ENCODE measurements at regions not wholly inside any gene's neighbourhood (a gene's known extent, or its start where the extent isn't known, plus 50 kb on each side); places are given as distances from the start of the nearest gene placed in this dataset.

GRCh38 chrX:118883994-118884393, 60.4 kb downstream of the ZCCHC12 start:
- no peak overlapping the region for H3K4me3 Mint-ChIP-seq
- H4K8ac ChIP-seq (replicated peaks; ENCODE audit: insufficient read length, low read depth, low read length), result no peak overlapping the region
- H3K56ac ChIP-seq (ENCODE audit: insufficient read length, low read depth, low read length), result no peak overlapping the region

More at GRCh38 chrX:118883994-118884393, 60.4 kb downstream of the ZCCHC12 start:
- Histone ChIP-seq H4K20me1 (ENCODE audit: control insufficient read depth, insufficient read depth, insufficient read length) (no peaks in the 10 kb centered on the region), H3T11ph (ENCODE audit: low read length) (no peak overlapping the region), H3K27ac (ENCODE audit: insufficient read length, low read depth, low read length) (no peak overlapping the region), H2AK5ac (ENCODE audit: insufficient read length, low read length) (no peak overlapping the region), H3K4me2 (ENCODE audit: insufficient read depth, insufficient read length, low read length) (no peak overlapping the region), H2BK20ac (ENCODE audit: low read depth, low read length, poor library complexity, severe bottlenecking) (no peak overlapping the region), H3K79me2 (ENCODE audit: insufficient read depth, low read length) (no peaks in the 10 kb centered on the region), H3K4ac (ENCODE audit: low read depth, low read length) (no peak overlapping the region), H3K27me3 (ENCODE audit: insufficient read depth, low read length) (no peaks in the 10 kb centered on the region), H2BK120ac (ENCODE audit: low read depth, low read length, poor library complexity, severe bottlenecking) (no peak overlapping the region), H3K4me1 (ENCODE audit: insufficient read depth, low read length) (no peaks in the 10 kb centered on the region), H4K5ac (ENCODE audit: insufficient read length, low read depth, low read length) (no peak overlapping the region), H2BK5ac (ENCODE audit: insufficient read length, low read length) (no peak overlapping the region), H3K14ac (ENCODE audit: insufficient read depth, low read length) (no peak overlapping the region), H4K91ac (ENCODE audit: insufficient read length, low read depth, low read length) (no peak overlapping the region), H2AFZ (ENCODE audit: low read length) (no peak overlapping the region), H3K79me1 (ENCODE audit: insufficient read depth, low read depth, low read length, poor library complexity, severe bottlenecking) (no peaks in the 10 kb centered on the region), H2BK12ac (ENCODE audit: insufficient read length, low read depth, low read length) (no peak overlapping the region), H3K9me3 (ENCODE audit: control insufficient read depth, low read depth, low read length) (peaks cover 17% of the 10 kb centered on the region), H3K18ac (ENCODE audit: insufficient read length, low read depth, low read length) (no peak overlapping the region), H3K9ac (ENCODE audit: extremely low read depth, insufficient read length, low read length) (no peak overlapping the region), H3K23ac (ENCODE audit: insufficient read length, low read depth, low read length) (no peak overlapping the region), H2BK15ac (ENCODE audit: low read depth, low read length) (no peak overlapping the region), H3K23me2 (ENCODE audit: insufficient read length, low read depth, low read length, poor library complexity, severe bottlenecking) (no peaks in the 10 kb centered on the region)
- no peak overlapping the region for H3K27ac Mint-ChIP-seq
- no peaks in the 10 kb centered on the region for H3K4me1 Mint-ChIP-seq
- no peaks in the 10 kb centered on the region; a peak in 2 of 7 replicates for H3K36me3 Mint-ChIP-seq (ENCODE audit: insufficient read depth in 1 of 3, low read depth in 3 of 3)
- no peak for DNase-seq
- peaks cover 71 to 73% of the 10 kb centered on the region in 2 experiments for H3K9me3 Mint-ChIP-seq
- no CpG with 5 or more reads among the region's 7 CpGs for WGBS (ENCODE audit: extremely low coverage, insufficient read length, low lambda C conversion rate)
- no peak for TF ChIP-seq CTCF (conservative IDR thresholded peaks at IDR 0.05)
- peaks cover 4% of the 10 kb centered on the region for H3K27me3 Mint-ChIP-seq (ENCODE audit: low read depth)
